ENCODE measurements at regions not wholly inside any gene's neighbourhood (a gene's known extent, or its start where the extent isn't known, plus 50 kb on each side); places are given as distances from the start of the nearest gene placed in this dataset.

DNA sequence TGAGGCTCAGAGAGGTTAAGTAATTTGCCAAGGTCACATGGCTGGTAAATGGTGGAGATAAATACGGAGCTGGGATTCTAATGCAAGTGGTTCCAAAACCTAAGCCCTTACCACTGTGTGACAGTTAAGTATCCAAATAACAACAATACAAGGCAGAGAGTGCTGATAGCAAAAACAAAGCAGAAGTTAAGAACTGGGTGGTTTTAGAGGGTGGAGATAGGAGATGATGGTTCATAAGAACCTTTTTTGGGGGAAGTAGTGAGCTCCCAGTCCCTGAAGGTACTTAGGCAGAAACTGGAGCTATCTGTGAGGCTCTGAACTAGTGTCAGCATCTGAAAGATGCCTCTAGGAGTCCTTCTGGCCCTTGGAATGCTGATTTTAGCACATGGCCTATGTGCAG is 56.2 kb upstream of the UBE2L5 start:
- TF ChIP-seq, protein P1, sequence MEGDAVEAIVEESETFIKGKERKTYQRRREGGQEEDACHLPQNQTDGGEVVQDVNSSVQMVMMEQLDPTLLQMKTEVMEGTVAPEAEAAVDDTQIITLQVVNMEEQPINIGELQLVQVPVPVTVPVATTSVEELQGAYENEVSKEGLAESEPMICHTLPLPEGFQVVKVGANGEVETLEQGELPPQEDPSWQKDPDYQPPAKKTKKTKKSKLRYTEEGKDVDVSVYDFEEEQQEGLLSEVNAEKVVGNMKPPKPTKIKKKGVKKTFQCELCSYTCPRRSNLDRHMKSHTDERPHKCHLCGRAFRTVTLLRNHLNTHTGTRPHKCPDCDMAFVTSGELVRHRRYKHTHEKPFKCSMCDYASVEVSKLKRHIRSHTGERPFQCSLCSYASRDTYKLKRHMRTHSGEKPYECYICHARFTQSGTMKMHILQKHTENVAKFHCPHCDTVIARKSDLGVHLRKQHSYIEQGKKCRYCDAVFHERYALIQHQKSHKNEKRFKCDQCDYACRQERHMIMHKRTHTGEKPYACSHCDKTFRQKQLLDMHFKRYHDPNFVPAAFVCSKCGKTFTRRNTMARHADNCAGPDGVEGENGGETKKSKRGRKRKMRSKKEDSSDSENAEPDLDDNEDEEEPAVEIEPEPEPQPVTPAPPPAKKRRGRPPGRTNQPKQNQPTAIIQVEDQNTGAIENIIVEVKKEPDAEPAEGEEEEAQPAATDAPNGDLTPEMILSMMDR (IDR thresholded peaks at IDR 0.05; ENCODE audit: poor library complexity): no peak
- TF ChIP-seq EZH2phosphoT487 (IDR thresholded peaks at IDR 0.05; ENCODE audit: low read depth, severe bottlenecking, unreplicated experiment) (no peak), EZH2 (IDR thresholded peaks at IDR 0.05; ENCODE audit: borderline replicate concordance) (no peak)
- DNase-seq (ENCODE audit: low spot score): no peak
- Histone ChIP-seq H3K4me2 (no peak overlapping the region), H3K36me3 (replicated peaks; ENCODE audit: insufficient read depth, low read depth) (no peaks in the 10 kb centered on the region), H3K4me3 (no peak overlapping the region), H3K27ac (no peak overlapping the region), H3K4me1 (ENCODE audit: insufficient read depth) (peaks cover 10% of the 10 kb centered on the region), H2AFZ (no peak overlapping the region), H3K9me3 (ENCODE audit: low read depth) (no peaks in the 10 kb centered on the region), H3K27me3 (no peaks in the 10 kb centered on the region), H4K20me1 (ENCODE audit: insufficient read depth, poor library complexity, severe bottlenecking) (no peaks in the 10 kb centered on the region), H3K9me2 (replicated peaks; ENCODE audit: insufficient read depth) (no peaks in the 10 kb centered on the region), H3K79me2 (no peaks in the 10 kb centered on the region)
- WGBS (ENCODE audit: low lambda C conversion rate, missing lambda C conversion rate): 93% methylated on average over 1 of the region's 1 CpG

DNA sequence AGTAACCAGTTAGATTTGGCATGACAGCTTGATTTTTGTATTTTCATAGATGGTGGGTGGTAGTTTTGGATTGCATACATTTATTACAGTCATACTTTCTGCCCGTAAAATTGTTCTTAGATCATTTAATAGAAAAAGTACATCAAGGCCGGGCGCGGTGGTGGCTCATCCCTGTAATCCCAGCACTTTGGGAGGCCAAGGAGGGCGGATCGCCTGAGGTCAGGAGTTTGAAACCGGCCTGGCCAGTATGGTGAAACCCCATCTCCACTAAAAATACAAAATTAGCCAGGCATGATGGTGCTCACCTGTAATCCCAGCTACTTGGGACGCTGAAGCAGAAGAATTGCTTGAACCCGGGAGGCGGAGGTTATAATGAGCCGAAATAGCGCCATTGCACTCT is 55.0 kb upstream of the UBE2L5 start:
- Histone ChIP-seq H3K36me3 (replicated peaks; ENCODE audit: insufficient read depth, low read depth) (no peaks in the 10 kb centered on the region), H3K79me2 (no peaks in the 10 kb centered on the region), H3K9me3 (ENCODE audit: low read depth) (no peaks in the 10 kb centered on the region), H3K4me1 (ENCODE audit: insufficient read depth) (peaks cover 17% of the 10 kb centered on the region), H3K9me2 (replicated peaks; ENCODE audit: insufficient read depth) (no peaks in the 10 kb centered on the region), H2AFZ (no peak overlapping the region), H3K4me3 (no peak overlapping the region), H3K4me2 (no peak overlapping the region), H3K27ac (no peak overlapping the region), H3K27me3 (no peaks in the 10 kb centered on the region), H4K20me1 (ENCODE audit: insufficient read depth, poor library complexity, severe bottlenecking) (no peaks in the 10 kb centered on the region)
- TF ChIP-seq EZH2phosphoT487 (IDR thresholded peaks at IDR 0.05; ENCODE audit: low read depth, severe bottlenecking, unreplicated experiment) (no peak), EZH2 (IDR thresholded peaks at IDR 0.05; ENCODE audit: borderline replicate concordance) (no peak)
- TF ChIP-seq, protein P1 (IDR thresholded peaks at IDR 0.05; ENCODE audit: poor library complexity): no peak
- 96% methylated on average over 12 of the region's 12 CpGs for whole genome bisulfite sequencing (ENCODE audit: low lambda C conversion rate, missing lambda C conversion rate)
- DNase-seq (ENCODE audit: low spot score): no peak

GRCh38 chr13:30370146-30370545 is 52.1 kb upstream of the UBE2L5 start:
- no peak overlapping the region for H3K27ac ChIP-seq
- no peak for TF ChIP-seq EZH2phosphoT487 (IDR thresholded peaks at IDR 0.05; ENCODE audit: low read depth, severe bottlenecking, unreplicated experiment)
- TF ChIP-seq, protein P1 (IDR thresholded peaks at IDR 0.05; ENCODE audit: poor library complexity): no peak
- no peak for TF ChIP-seq EZH2 (IDR thresholded peaks at IDR 0.05; ENCODE audit: borderline replicate concordance)
- no peaks in the 10 kb centered on the region for H3K9me3 ChIP-seq (ENCODE audit: low read depth)
- H3K79me2 ChIP-seq: no peaks in the 10 kb centered on the region
- H3K4me1 ChIP-seq (ENCODE audit: insufficient read depth): peaks cover 11% of the 10 kb centered on the region
- H3K27me3 ChIP-seq: no peaks in the 10 kb centered on the region
- no peaks in the 10 kb centered on the region for H4K20me1 ChIP-seq (ENCODE audit: insufficient read depth, poor library complexity, severe bottlenecking)
- no peaks in the 10 kb centered on the region for H3K9me2 ChIP-seq (replicated peaks; ENCODE audit: insufficient read depth)
- H3K4me2 ChIP-seq: no peak overlapping the region
- 88% methylated on average over 1 of the region's 1 CpG for WGBS (ENCODE audit: low lambda C conversion rate, missing lambda C conversion rate)
- no peak overlapping the region for H2AFZ ChIP-seq
- no peaks in the 10 kb centered on the region for H3K36me3 ChIP-seq (replicated peaks; ENCODE audit: insufficient read depth, low read depth)
- no peak for DNase-seq (ENCODE audit: low spot score)
- H3K4me3 ChIP-seq: no peak overlapping the region

All from hepatocyte (in vitro differentiated cells).